LNCaP clone FGC (cell line): ENCODE measurements at regions not wholly inside any gene's neighbourhood (a gene's known extent, or its start where the extent isn't known, plus 50 kb on each side); places are given as distances from the start of the nearest gene placed in this dataset.

Experiments
- DNase-seq: peaks from one replicate; pipeline ENCODE4 v3.0.0-alpha.2; 2011; ENCODE audit warnings: low read depth
- H3K4me3 ChIP-seq: 2 replicates; pipeline ENCODE4 v1.5.1; 2011; ENCODE audit warnings: mild to moderate bottlenecking, low read depth, low read length, control low read depth
- CTCF ChIP-seq: IDR thresholded peaks from 2 replicates; pipeline ENCODE4 v1.5.1; 2012; ENCODE audit warnings: mild to moderate bottlenecking; ENCODE audit not compliant: control insufficient read depth, insufficient read depth; ENCODE audit errors: extremely low read depth

DNA sequence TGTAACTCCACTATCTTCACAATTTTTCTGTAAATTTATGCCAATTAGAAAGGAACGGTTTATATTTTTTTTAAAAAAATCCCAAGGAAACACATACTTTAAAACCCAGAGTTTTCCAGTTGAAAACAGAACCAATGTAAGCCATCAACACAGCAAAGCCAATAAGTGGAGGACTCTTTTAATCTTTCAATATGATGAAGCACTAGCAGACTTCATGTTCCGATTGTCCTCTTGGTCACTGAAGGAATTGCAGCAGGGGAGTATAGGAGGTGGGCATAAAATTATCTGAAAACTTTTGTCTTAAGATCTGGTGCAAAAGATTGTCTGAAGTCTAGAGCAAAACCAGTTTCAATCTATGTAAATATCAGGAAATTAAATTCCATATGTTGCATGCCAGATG lies 102.1 kb upstream of the PAPPA start:
- no peak overlapping the region for H3K4me3 ChIP-seq
- TF ChIP-seq CTCF, result no peak
- no peak for DNase-seq

DNA sequence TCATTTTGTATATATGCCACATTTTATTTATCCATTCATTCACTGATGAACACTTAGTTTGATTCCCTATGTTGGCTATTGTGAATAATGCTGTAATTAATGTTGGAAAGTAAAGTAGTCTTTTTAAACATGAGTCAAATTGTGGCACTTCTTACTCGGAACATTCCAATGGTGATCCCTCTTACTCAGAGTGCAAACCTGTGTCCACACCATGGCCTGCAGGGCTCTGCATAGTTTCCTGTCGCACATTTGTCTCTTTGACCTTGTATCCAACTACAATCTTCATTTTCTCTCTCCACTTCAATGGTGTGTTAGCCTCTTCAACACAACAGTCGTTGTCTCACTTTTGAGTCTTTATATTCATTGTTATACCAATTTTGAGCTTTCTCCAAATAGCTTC lies 98.1 kb upstream of the PAPPA start:
- no peak for DNase-seq
- no peak overlapping the region for H3K4me3 ChIP-seq
- TF ChIP-seq CTCF, result no peak

DNA sequence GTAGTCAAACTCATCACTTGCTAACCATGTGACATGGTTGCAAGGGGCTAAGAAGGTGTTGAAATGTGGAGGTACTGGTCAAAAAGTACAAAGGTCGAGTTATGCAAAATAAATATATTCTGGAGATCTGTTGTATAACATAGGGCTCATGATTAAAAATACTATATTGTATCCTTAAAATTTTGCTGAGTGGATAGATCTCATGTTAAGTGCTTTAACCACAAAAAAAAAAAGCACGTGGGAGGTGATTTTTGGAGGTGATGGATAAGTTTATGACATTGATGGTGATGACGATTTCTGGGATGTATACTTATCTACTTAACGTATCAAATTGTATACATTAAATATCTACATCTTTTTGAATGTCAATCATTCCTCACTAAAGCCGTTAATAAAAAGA lies 96.2 kb upstream of the PAPPA start:
- no peak overlapping the region for H3K4me3 ChIP-seq
- no peak for DNase-seq
- no peak for TF ChIP-seq CTCF

GRCh38 chr9:116058421-116058820 lies 95.2 kb upstream of the PAPPA start:
- H3K4me3 ChIP-seq, result no peak overlapping the region
- TF ChIP-seq CTCF, result no peak
- DNase-seq, result no peak

DNA sequence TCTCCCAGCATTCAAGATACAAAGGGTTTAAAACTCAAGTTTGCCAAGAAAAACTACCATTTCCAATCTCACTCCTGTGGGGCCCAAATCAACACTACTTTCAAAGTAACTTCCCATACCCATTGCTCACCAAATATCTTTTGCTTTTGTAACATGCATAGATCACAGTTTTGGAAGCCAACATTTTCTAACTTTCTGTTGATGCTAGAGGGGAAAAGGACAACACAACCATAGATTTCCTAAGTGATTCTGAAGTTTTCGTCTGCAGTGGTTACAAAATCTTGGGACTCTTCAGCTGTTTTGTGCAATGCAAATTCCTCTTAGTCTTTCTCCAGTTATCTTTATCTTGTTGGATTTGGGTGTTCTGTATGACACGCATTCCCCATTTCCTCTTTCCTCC lies 94.1 kb upstream of the PAPPA start:
- TF ChIP-seq CTCF, result no peak
- no peak overlapping the region for H3K4me3 ChIP-seq
- DNase-seq, result no peak

GRCh38 chr9:116060631-116061030 lies 93.0 kb upstream of the PAPPA start:
- H3K4me3 ChIP-seq, result no peak overlapping the region
- DNase-seq, result no peak
- TF ChIP-seq CTCF, result no peak

GRCh38 chr9:116061546-116062205 lies 91.9 kb upstream of the PAPPA start:
- no peak for DNase-seq
- no peak for TF ChIP-seq CTCF

More at GRCh38 chr9:116061546-116062205, 91.9 kb upstream of the PAPPA start:
- no peak overlapping the region for H3K4me3 ChIP-seq
